ENCODE measurements at regions not wholly inside any gene's neighbourhood (a gene's known extent, or its start where the extent isn't known, plus 50 kb on each side); places are given as distances from the start of the nearest gene placed in this dataset.

DNA sequence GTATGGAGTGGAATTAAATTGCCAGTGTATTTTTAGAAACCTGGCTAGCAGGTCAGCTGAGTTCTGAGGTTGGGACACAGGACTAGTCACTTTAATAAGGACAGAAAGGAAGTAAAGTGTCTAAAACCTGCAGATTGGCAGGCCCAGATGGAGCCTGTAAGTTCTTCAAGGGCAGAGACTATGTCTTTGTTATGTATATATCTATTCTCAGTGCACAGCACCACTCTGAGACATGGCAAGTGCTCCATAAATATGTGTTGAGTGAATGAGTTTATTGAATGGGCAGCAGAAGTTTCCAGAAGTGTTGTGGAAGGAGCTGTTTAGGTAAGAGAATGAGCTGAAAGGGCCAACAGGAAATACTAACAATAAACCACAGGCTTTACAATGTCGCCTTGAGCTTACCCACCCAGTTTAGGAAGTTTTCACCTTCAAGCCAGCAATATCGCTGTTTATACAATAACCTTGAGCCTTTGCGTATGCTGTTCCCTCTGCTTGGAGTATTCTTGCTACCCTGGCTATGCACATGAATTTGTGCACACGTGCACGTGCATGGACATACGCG is 109.5 kb upstream of the TMPO start:
- Histone ChIP-seq H3F3A (ENCODE audit: control insufficient read depth, insufficient read depth) (no peaks in the 10 kb centered on the region), H3K9me2 (replicated peaks; ENCODE audit: control insufficient read depth, low read length) (no peaks in the 10 kb centered on the region), H3K27me3 (ENCODE audit: control insufficient read depth, low read length) (peaks cover 6% of the 10 kb centered on the region), H3K4me3 (ENCODE audit: low read length) (no peak overlapping the region), H3K4me2 (ENCODE audit: low read length) (no peak overlapping the region), H3K9me3 (ENCODE audit: control insufficient read depth, insufficient read depth, low read length) (no peaks in the 10 kb centered on the region), H3K4me1 (ENCODE audit: control insufficient read depth, low read length) (peaks cover 12% of the 10 kb centered on the region; the same call in 1 of the 2 replicates), H3K27ac (ENCODE audit: low read depth, low read length) (no peak overlapping the region), H3K36me3 (ENCODE audit: control insufficient read depth, low read length) (no peaks in the 10 kb centered on the region), H3K79me2 (ENCODE audit: control insufficient read depth, low read length) (no peaks in the 10 kb centered on the region), H4K20me1 (ENCODE audit: control insufficient read depth, insufficient read depth, low read depth, low read length) (no peaks in the 10 kb centered on the region)
- TF ChIP-seq EZH2phosphoT487 (IDR thresholded peaks at IDR 0.05; ENCODE audit: borderline replicate concordance, low read length) (no peak), CTCF (IDR thresholded peaks at IDR 0.05; ENCODE audit: low read depth, low read length, poor library complexity, severe bottlenecking) (no peak)

- Histone ChIP-seq H3K79me2 (ENCODE audit: control insufficient read depth, low read length) (no peaks in the 10 kb centered on the region), H3K27ac (ENCODE audit: low read depth, low read length) (no peak overlapping the region), H3K9me2 (replicated peaks; ENCODE audit: control insufficient read depth, low read length) (no peaks in the 10 kb centered on the region), H3F3A (ENCODE audit: control insufficient read depth, insufficient read depth) (no peaks in the 10 kb centered on the region), H3K27me3 (ENCODE audit: control insufficient read depth, low read length) (peaks cover 6% of the 10 kb centered on the region), H3K4me1 (ENCODE audit: control insufficient read depth, low read length) (peaks cover 8% of the 10 kb centered on the region; the same call in 1 of the 2 replicates), H4K20me1 (ENCODE audit: control insufficient read depth, insufficient read depth, low read depth, low read length) (no peaks in the 10 kb centered on the region), H3K36me3 (ENCODE audit: control insufficient read depth, low read length) (no peaks in the 10 kb centered on the region), H3K4me3 (ENCODE audit: low read length) (no peak overlapping the region), H3K9me3 (ENCODE audit: control insufficient read depth, insufficient read depth, low read length) (no peaks in the 10 kb centered on the region), H3K4me2 (ENCODE audit: low read length) (no peak overlapping the region)
- TF ChIP-seq EZH2phosphoT487 (IDR thresholded peaks at IDR 0.05; ENCODE audit: borderline replicate concordance, low read length), result no peak
- no peak for TF ChIP-seq CTCF (IDR thresholded peaks at IDR 0.05; ENCODE audit: low read depth, low read length, poor library complexity, severe bottlenecking)
Measured at GRCh38 chr12:98406378-98406777, 109.0 kb upstream of the TMPO start.

DNA sequence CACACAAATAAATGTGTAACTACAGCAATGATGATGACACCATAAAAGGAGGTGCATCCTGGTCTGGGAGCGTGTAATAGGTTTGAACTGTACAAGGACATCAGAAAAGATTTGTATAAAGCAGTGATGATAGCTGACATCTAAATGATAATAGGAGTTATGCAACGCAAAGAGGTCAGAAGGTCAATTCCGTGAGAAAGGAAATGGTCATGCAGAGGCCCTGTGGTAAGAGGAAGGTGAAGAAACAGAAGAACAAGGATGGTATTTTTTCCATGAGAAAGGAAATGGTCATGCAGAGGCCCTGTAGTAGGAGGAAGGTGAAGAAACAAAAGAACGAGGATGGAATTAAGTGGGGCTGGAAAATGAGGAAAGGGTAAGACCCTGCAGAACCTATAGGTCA is 106.7 kb upstream of the TMPO start:
- H3K27me3 ChIP-seq (ENCODE audit: control insufficient read depth, low read length), result peaks cover 9% of the 10 kb centered on the region
- H3K36me3 ChIP-seq (ENCODE audit: control insufficient read depth, low read length), result no peaks in the 10 kb centered on the region
- H3K4me2 ChIP-seq (ENCODE audit: low read length), result no peak overlapping the region
- no peaks in the 10 kb centered on the region for H3K9me2 ChIP-seq (replicated peaks; ENCODE audit: control insufficient read depth, low read length)
- H3F3A ChIP-seq (ENCODE audit: control insufficient read depth, insufficient read depth), result no peaks in the 10 kb centered on the region
- TF ChIP-seq EZH2phosphoT487 (IDR thresholded peaks at IDR 0.05; ENCODE audit: borderline replicate concordance, low read length) (no peak), CTCF (IDR thresholded peaks at IDR 0.05; ENCODE audit: low read depth, low read length, poor library complexity, severe bottlenecking) (no peak)
- H3K79me2 ChIP-seq (ENCODE audit: control insufficient read depth, low read length), result no peaks in the 10 kb centered on the region
- no peak overlapping the region for H3K27ac ChIP-seq (ENCODE audit: low read depth, low read length)
- no peaks in the 10 kb centered on the region for H4K20me1 ChIP-seq (ENCODE audit: control insufficient read depth, insufficient read depth, low read depth, low read length)
- H3K4me1 ChIP-seq (ENCODE audit: control insufficient read depth, low read length), result 0 out of 2 replicates have a peak, but pooled peaks cover 4% of the 10 kb centered on the region
- H3K9me3 ChIP-seq (ENCODE audit: control insufficient read depth, insufficient read depth, low read length), result no peaks in the 10 kb centered on the region
- H3K4me3 ChIP-seq (ENCODE audit: low read length), result no peak overlapping the region

Data from DOHH2 (cell line).